ELR (cell line): ENCODE measurements at regions not wholly inside any gene's neighbourhood (a gene's known extent, or its start where the extent isn't known, plus 50 kb on each side); places are given as distances from the start of the nearest gene placed in this dataset.
"Not testable (repeated sequence)": the region's sequence is repeated elsewhere in the genome, so short reads cannot be mapped to it uniquely, and the experiment has no call there.

Source experiments
- DNase-seq: peaks from one replicate; pipeline ENCODE4 v3.0.0-alpha.2; 2015; ENCODE audit warnings: low read depth

- DNase-seq: no peak
Measured at GRCh38 chr7:86592185-86592584, 51.5 kb upstream of the GRM3 start.

GRCh38 chr7:86574006-86574405 is 69.7 kb upstream of the GRM3 start:
- DNase-seq: no peak

- DNase-seq: no peak
Measured at GRCh38 chr7:86558680-86559501, 84.8 kb upstream of the GRM3 start.

GRCh38 chr7:86534641-86535040 is 109.1 kb upstream of the GRM3 start:
- no peak for DNase-seq

- DNase-seq: no peak
Measured at GRCh38 chr7:86504229-86504628, 139.5 kb upstream of the GRM3 start.

- DNase-seq: no peak
Measured at GRCh38 chr7:86499986-86500385, 143.7 kb upstream of the GRM3 start.

- DNase-seq: no peak
Measured at GRCh38 chr7:86485827-86486226, 157.9 kb upstream of the GRM3 start.

GRCh38 chr7:86479144-86479543 is 164.6 kb upstream of the GRM3 start:
- DNase-seq: no peak

GRCh38 chr7:86477343-86477935 is 166.3 kb upstream of the GRM3 start:
- DNase-seq: no peak

- DNase-seq: no peak
Measured at GRCh38 chr7:86470763-86471162, 172.9 kb upstream of the GRM3 start.

GRCh38 chr7:86469680-86470295 is 173.9 kb upstream of the GRM3 start:
- peak; percentile 60 for DNase-seq

GRCh38 chr7:86454753-86455152 is 189.0 kb upstream of the GRM3 start:
- DNase-seq: no peak

- no peak for DNase-seq
Measured at GRCh38 chr7:86453454-86453853, 190.3 kb upstream of the GRM3 start.

- DNase-seq: no peak
Measured at GRCh38 chr7:86448856-86449255, 194.9 kb upstream of the GRM3 start.

GRCh38 chr7:86445285-86445684 is 198.4 kb upstream of the GRM3 start:
- DNase-seq: no peak

- DNase-seq: no peak
Measured at GRCh38 chr7:86444245-86444644, 199.5 kb upstream of the GRM3 start.

GRCh38 chr7:86440420-86440819 is 203.3 kb upstream of the GRM3 start:
- DNase-seq: not testable (repeated sequence)

- DNase-seq: no peak
Measured at GRCh38 chr7:86437951-86438450, 205.7 kb upstream of the GRM3 start.

- DNase-seq: no peak
Measured at GRCh38 chr7:86431761-86432160, 211.9 kb upstream of the GRM3 start.

- DNase-seq: no peak
Measured at GRCh38 chr7:86411814-86412213, 231.9 kb upstream of the GRM3 start.

- DNase-seq: no peak
Measured at GRCh38 chr7:86407291-86407690, 236.4 kb upstream of the GRM3 start.

- DNase-seq: no peak
Measured at GRCh38 chr7:86391813-86392212, 251.9 kb upstream of the GRM3 start.

- not testable (repeated sequence) for DNase-seq
Measured at GRCh38 chr7:86375602-86376001, 268.1 kb upstream of the GRM3 start.
